Upper lobe of right lung (tissue), 1 donor: ENCODE measurements at regions not wholly inside any gene's neighbourhood (a gene's known extent, or its start where the extent isn't known, plus 50 kb on each side); places are given as distances from the start of the nearest gene placed in this dataset.

Experiments used
- ATAC-seq: fragments of 200-7000 bp; cut with Tn5 transposase; one replicate; pipeline ENCODE4 v1.9.1; 2020; ENCODE audit warnings: mild to moderate bottlenecking, moderate library complexity
- DNase-seq: peaks from one replicate; pipeline ENCODE4 v3.0.0-alpha.2; 2020
- H3K27ac ChIP-seq: fragments of 200-600 bp; one replicate; pipeline ENCODE4 v1.8.0; 2022
- H3K27me3 ChIP-seq: fragments of 200-600 bp; one replicate; pipeline ENCODE4 v1.8.0; 2022; ENCODE audit warnings: mild to moderate bottlenecking
- H3K36me3 ChIP-seq: fragments of 200-600 bp; one replicate; pipeline ENCODE4 v1.8.0; 2022
- H3K4me1 ChIP-seq: fragments of 200-600 bp; one replicate; pipeline ENCODE4 v1.8.0; 2022
- H3K4me3 ChIP-seq: fragments of 200-600 bp; one replicate; pipeline ENCODE4 v1.8.0; 2022; ENCODE audit warnings: mild to moderate bottlenecking
- H3K9me3 ChIP-seq: fragments of 200-600 bp; one replicate; pipeline ENCODE4 v1.8.0; 2022
- intact Hi-C: fragments of 100-400 bp; cut with DNase I; formaldehyde crosslinking; loops from one replicate; pipeline ENCODE4 v1.11.0; 2022
- TF ChIP-seq, protein P1 (sequence below): fragments of 200-600 bp; IDR thresholded peaks from one replicate; pipeline ENCODE4 v1.8.0; 2022; ENCODE audit warnings: antibody characterized with exemption
- donor health status: DM: no; HTN: yes; CAD: no; lungs with severe emphysema.

DNA sequence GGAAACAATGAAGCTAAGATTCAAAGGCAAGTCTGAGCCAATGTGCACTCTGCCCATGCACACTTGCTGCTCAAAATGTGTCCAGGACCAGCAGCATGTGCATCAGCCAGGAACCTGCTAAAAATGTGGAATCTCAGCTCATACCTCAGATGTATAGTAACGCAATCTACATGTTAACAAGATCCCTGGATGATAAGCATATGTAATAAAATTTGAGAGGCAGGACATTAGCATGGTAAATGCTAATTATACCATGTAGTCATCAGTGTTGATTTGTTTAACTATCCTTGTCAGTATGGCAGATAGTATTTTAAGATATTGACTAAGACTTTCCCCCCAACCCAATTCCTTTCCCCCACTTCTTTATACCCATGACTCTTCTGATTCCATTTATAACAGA, 379.6 kb downstream of the TOX3 start:
- intact Hi-C loops = no loop called here
- TF ChIP-seq, protein P1, sequence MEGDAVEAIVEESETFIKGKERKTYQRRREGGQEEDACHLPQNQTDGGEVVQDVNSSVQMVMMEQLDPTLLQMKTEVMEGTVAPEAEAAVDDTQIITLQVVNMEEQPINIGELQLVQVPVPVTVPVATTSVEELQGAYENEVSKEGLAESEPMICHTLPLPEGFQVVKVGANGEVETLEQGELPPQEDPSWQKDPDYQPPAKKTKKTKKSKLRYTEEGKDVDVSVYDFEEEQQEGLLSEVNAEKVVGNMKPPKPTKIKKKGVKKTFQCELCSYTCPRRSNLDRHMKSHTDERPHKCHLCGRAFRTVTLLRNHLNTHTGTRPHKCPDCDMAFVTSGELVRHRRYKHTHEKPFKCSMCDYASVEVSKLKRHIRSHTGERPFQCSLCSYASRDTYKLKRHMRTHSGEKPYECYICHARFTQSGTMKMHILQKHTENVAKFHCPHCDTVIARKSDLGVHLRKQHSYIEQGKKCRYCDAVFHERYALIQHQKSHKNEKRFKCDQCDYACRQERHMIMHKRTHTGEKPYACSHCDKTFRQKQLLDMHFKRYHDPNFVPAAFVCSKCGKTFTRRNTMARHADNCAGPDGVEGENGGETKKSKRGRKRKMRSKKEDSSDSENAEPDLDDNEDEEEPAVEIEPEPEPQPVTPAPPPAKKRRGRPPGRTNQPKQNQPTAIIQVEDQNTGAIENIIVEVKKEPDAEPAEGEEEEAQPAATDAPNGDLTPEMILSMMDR = no peak
- ATAC-seq = no peak

DNA sequence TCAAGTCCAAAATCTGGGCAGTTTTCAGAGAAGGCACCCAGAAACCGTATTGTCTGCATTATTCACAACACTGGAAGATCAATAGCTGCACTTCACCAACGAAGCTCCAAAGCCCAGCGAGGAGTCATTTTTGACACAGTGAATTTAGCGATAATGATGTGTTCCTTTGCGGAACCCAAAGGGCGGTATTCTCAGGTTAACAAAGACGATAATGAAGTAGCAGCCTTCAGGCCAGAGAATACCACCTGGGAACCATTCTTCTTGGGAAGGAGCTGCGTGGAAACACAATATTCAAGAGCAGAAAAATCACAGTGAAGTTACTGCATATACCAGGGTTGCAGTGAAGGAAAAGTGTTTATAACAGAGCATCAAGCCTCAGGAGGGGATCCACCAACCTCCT, 381.0 kb downstream of the TOX3 start:
- Histone ChIP-seq H3K9me3 (no peaks in the 10 kb centered on the region), H3K27me3 (no peaks in the 10 kb centered on the region), H3K4me3 (no peak overlapping the region), H3K4me1 (no peaks in the 10 kb centered on the region), H3K36me3 (no peaks in the 10 kb centered on the region), H3K27ac (no peak overlapping the region)
- DNase-seq (no peak), ATAC-seq (no peak)
- intact Hi-C loops = no loop called here
- TF ChIP-seq, protein P1 = no peak

More for the DNA sequence above, 379.6 kb downstream of the TOX3 start:
- Histone ChIP-seq H3K4me1 (no peaks in the 10 kb centered on the region), H3K9me3 (no peaks in the 10 kb centered on the region), H3K27ac (no peak overlapping the region), H3K36me3 (no peaks in the 10 kb centered on the region), H3K4me3 (no peak overlapping the region), H3K27me3 (no peaks in the 10 kb centered on the region)
- no peak for DNase-seq

DNA sequence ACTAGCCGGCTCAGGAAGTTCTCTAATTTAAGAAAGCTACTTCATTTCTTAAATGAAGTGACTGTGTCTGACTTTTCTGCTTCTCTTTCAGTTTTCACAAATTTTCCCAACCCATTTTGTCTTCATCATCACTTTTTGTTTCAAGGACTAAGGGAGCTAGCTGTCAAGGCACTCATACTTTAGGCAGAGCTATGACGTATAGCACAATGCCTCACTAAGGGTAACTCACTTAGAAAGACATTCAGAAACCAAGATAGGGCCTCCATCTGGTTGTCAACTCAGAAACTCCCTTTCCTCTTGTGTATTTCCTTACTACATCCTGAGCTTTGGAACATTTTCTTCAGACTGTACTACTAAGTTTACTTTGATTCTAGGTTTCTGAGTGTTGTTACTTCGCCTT, 397.9 kb downstream of the TOX3 start:
- DNase-seq (no peak), ATAC-seq (no peak)
- no peaks in the 10 kb centered on the region for H3K9me3 ChIP-seq
- TF ChIP-seq, protein P1 = no peak
- H3K27me3 ChIP-seq = no peaks in the 10 kb centered on the region
- no peaks in the 10 kb centered on the region for H3K4me1 ChIP-seq
- no peak overlapping the region for H3K4me3 ChIP-seq
- no peak overlapping the region for H3K27ac ChIP-seq
- intact Hi-C loops = no loop called here
- no peaks in the 10 kb centered on the region for H3K36me3 ChIP-seq

DNA sequence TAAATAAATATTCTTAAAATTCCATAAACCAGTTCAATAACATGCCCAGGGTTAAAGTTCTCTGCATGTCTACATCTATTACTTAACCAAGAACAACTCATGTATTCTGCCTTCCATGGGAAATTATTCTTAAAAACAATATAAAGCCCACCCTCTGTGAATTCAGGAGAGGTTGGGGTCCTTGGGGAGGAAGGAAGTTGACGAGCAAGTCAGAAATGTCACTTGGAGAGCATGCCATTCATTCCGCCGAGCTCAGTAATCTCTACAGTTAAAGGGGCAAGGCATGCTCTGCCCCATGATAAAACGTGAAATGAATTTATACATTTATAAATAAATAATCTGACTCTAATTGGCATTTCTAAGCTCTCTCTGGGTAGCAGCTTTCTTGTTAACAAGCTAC, 405.1 kb downstream of the TOX3 start:
- intact Hi-C loops = no loop called here
- no peak for ATAC-seq
- Histone ChIP-seq H3K27ac (no peak overlapping the region), H3K36me3 (no peaks in the 10 kb centered on the region), H3K4me1 (no peaks in the 10 kb centered on the region), H3K4me3 (no peak overlapping the region), H3K9me3 (no peaks in the 10 kb centered on the region), H3K27me3 (no peaks in the 10 kb centered on the region)
- DNase-seq = no peak
- TF ChIP-seq, protein P1 = no peak

DNA sequence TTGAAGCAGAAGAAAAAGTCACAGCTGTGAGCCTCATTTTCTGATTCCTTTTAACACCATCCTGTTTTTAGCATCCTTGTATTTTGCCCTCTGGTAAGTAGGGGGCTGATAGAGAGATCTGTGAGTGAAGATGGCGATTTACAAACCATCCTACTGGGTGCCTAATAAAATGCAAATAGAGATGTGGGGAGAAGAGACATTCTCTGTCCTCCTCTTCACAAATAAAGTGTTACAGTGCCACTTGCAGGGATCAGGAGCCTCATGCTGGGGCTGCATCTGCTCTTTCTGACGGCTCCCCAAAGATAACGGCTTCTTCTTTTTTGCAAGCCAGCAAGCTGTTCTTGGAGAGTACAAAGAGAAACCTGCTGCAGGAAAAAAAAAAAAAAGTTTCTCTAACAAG, 418.6 kb downstream of the TOX3 start:
- intact Hi-C loops = no loop called here

DNA sequence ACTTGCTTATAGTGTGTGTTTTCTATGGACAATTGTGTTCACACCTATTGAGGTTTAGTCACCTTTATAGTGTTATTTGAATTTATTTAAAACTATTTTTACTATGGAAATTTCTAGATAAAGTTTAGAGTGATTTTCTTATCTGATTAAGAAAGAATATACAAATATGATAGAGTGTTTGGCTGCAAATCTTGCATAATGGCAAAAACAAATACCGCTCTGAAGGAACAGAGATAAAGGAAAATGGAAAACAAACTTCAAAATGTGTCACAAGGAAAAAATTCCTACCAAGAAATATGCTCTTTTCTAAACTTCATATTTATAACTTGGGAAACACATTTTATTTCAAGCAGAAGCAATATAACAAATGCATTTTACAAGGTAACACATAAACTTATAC, 423.1 kb downstream of the TOX3 start:
- intact Hi-C loops = no loop called here
- ATAC-seq = no peak
- Histone ChIP-seq H3K4me1 (no peaks in the 10 kb centered on the region), H3K27me3 (no peaks in the 10 kb centered on the region), H3K9me3 (no peaks in the 10 kb centered on the region), H3K27ac (no peak overlapping the region), H3K4me3 (no peak overlapping the region), H3K36me3 (no peaks in the 10 kb centered on the region)
- TF ChIP-seq, protein P1 = no peak
- DNase-seq = no peak

More for the DNA sequence above, 418.6 kb downstream of the TOX3 start:
- H3K9me3 ChIP-seq = no peaks in the 10 kb centered on the region
- ATAC-seq (no peak), DNase-seq (no peak)
- TF ChIP-seq, protein P1 = no peak
- H3K27me3 ChIP-seq = no peaks in the 10 kb centered on the region
- no peaks in the 10 kb centered on the region for H3K4me1 ChIP-seq
- no peaks in the 10 kb centered on the region for H3K36me3 ChIP-seq
- H3K27ac ChIP-seq = no peak overlapping the region
- no peak overlapping the region for H3K4me3 ChIP-seq
